ENCODE measurements at regions not wholly inside any gene's neighbourhood (a gene's known extent, or its start where the extent isn't known, plus 50 kb on each side); places are given as distances from the start of the nearest gene placed in this dataset.

- TF ChIP-seq CTCF (optimal IDR thresholded peaks at IDR 0.05 in 1 of 3, IDR thresholded peaks at IDR 0.05 in 1 of 3, conservative IDR thresholded peaks at IDR 0.05 in 1 of 3; ENCODE audit: extremely low read depth in 1 of 3, insufficient read depth in 2 of 3, low read length in 3 of 3) = peak in 2 of 3 experiments; percentile 44 to 46
- no peak for TF ChIP-seq EZH2 (IDR thresholded peaks at IDR 0.05; ENCODE audit: low read length)
These were observed 160.0 kb upstream of the ANK3 start for GRCh38 chr10:60549686-60550085.
